Neural progenitor cell (in vitro differentiated cells): ENCODE measurements at regions not wholly inside any gene's neighbourhood (a gene's known extent, or its start where the extent isn't known, plus 50 kb on each side); places are given as distances from the start of the nearest gene placed in this dataset.

Experiments
- CTCF ChIP-seq: fragments of 200-600 bp; sonication (generic); IDR thresholded peaks from 2 replicates; pipeline ENCODE4 v1.5.1; 2017; ENCODE audit warnings: antibody characterized with exemption, mild to moderate bottlenecking
- EZH2 ChIP-seq: fragments of 200-600 bp; sonication (generic); IDR thresholded peaks from 2 replicates; pipeline ENCODE4 v1.6.1; 2017; ENCODE audit warnings: antibody characterized with exemption, mild to moderate bottlenecking, moderate library complexity
- EZH2phosphoT487 ChIP-seq: fragments of 200-600 bp; sonication (generic); IDR thresholded peaks from 2 replicates; pipeline ENCODE4 v1.6.1; 2017; ENCODE audit warnings: antibody characterized with exemption

DNA sequence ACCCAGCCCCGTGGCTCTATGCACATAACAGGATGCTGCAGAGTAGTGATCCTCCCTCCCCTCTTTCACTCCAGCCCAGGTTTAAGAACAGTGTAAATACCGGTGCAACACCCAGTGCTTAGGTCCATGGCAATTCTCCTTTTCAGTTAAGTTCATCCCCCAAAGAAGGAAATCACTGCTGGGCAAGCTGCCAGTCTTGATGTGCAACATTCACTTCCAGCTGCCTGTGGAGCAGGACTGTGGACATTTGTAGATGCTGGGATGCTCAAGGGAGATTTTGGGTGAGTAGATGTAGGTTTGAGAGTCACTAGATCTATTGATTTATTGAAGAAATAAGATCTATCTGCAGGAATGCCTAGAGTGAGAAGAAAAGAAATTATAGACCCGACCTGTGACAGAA, 294.3 kb upstream of the KIAA1217 start:
- TF ChIP-seq CTCF (no peak), EZH2 (no peak), EZH2phosphoT487 (no peak)
